GM18507 (cell line): ENCODE measurements at regions not wholly inside any gene's neighbourhood (a gene's known extent, or its start where the extent isn't known, plus 50 kb on each side); places are given as distances from the start of the nearest gene placed in this dataset.
"Not testable (repeated sequence)": the region's sequence is repeated elsewhere in the genome, so short reads cannot be mapped to it uniquely, and the experiment has no call there.

Experiments
- DNase-seq: peaks from one replicate; pipeline ENCODE4 v3.0.0; 2011; ENCODE audit warnings: low read depth; ENCODE audit not compliant: insufficient read length; ENCODE audit errors: extremely low spot score
- FAIRE-seq: peaks from 2 replicates; lab custom pipeline; 2011; peaks lifted over from hg19 to GRCh38; lab: Jason Lieb, UNC

DNA sequence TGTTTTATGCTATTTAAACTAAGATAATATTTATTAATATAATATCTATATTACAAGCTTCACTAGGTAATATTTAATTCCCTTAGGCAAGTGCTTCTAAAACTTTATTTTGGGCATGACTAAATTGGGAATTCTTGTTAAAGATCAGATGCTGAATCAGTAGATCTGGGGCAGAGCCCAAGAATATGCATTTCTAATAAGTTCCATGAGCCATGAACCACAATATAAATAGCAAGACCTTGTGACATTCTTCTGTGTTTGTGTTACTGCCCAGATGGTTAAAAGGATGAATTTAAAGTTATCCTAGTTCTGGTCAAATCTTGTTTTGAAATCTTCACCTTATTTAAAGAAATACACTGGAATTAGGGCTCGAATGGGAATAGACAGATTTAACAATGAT lies 258.4 kb upstream of the CACNA2D1 start:
- no peak for DNase-seq
- FAIRE-seq = no peak

DNA sequence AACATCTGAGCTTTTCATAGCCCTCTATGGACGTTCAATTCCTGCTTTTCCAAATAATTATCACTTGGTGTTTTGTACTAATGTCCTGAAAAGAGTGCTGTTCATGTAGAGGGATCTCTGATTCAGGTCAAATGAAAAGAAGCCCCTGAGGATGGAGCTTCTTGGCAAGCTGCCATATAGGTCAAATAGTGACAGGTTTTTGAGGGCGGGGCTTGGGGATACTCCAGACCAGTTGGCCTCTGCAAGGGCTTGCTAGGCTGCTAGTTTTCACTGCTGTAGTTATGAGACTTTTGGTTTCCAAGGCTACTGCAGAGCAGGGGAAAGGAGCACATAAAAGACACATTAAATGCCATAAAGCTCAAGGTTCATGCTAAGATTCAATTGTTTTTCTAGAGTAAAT lies 257.2 kb upstream of the CACNA2D1 start:
- FAIRE-seq = no peak
- no peak for DNase-seq

DNA sequence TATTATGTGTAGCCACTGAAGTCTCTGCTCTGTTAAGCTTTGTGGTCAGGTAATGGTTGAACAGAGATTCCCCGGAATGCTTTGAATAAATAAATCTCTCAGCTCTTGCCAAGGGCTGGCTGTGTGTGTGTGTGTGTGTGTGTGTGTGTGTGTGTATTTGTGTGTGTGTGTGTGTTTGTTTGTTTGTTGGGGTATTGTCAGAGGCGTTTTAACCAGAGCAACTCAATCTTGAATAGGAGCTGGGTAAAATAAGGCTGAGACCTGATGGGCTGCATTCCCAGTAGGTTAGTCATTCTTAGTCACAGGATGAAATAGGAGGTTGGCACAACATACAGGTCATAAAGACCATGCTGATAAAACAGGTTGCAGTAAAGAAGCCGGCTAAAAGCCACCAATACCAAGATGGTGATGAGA lies 256.2 kb upstream of the CACNA2D1 start:
- DNase-seq = no peak
- FAIRE-seq = no peak

DNA sequence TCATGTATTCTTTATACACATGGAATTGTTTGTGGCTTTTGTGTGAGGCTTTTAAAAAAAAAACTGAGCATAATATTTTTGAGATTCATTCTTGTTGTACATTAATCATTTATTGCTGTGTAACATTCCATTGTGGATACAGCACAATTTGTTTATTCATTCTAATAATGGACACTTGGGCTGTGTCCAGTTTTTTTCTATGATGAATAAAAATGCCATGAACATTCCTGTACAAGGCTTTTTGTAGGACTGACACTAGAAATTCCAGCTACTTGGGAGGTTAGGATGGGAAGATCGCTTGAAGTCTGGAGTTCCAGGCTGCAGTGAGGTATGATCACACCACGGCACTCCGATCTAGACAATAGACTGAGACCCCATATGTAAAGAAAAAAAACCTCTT lies 254.3 kb upstream of the CACNA2D1 start:
- no peak for DNase-seq
- no peak for FAIRE-seq

DNA sequence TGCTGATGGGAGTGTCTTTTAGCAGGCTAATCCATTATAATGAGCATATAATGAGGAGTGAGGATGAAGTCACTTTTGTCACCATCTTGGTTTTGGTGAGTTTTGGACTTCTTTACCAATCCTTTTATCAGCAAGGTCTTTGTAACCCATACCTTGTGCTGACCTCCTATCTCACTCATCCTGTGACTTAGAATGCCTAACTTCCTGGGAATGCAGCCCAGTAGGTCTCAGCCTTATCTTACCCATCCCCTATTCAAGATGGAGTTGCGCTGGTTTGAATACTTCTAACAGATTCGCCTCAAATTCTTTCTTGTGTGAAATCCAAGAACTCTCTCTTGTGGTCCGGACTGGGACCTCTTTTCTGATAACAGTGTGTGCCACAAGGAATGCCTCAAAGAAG lies 253.1 kb upstream of the CACNA2D1 start:
- no peak for FAIRE-seq
- DNase-seq = no peak

DNA sequence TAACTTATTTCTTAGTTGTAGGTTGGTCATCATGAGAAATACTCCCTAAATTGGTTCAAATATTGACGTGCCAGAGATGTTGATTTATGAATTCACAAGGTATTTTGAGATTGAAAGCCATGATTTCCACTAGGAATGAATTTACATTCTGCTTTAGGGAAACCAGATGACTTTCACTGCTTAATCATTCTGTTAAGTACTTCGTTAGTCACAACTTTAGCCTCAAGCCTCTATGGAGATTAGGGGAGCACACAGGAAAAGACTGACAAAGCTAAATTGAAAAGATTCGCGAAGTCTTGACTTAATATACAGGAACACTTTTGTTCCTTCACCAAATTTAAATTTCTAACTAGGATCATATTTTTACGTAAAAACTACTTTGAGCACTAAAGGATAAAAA lies 250.4 kb upstream of the CACNA2D1 start:
- DNase-seq (no peak), FAIRE-seq (no peak)

DNA sequence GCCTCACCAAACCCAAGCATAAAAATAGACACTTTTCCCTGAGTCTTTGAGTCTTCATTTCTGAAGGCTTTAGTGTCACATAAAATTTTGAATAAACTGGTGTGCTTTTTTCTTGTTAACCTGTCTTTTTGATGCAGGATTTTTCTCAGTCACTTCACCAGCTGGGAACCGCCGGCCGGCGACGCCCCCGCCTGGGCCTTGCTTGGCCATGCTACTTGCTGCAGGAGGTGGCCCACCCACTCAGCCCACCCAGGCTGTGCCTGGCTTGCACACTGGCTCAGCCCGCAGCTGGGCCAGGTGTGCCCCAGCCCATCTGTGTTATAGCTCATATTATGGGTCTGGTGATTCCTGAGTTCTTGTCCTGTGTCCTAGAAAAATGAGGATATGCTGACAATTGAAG lies 247.4 kb upstream of the CACNA2D1 start:
- DNase-seq (no peak), FAIRE-seq (no peak)

DNA sequence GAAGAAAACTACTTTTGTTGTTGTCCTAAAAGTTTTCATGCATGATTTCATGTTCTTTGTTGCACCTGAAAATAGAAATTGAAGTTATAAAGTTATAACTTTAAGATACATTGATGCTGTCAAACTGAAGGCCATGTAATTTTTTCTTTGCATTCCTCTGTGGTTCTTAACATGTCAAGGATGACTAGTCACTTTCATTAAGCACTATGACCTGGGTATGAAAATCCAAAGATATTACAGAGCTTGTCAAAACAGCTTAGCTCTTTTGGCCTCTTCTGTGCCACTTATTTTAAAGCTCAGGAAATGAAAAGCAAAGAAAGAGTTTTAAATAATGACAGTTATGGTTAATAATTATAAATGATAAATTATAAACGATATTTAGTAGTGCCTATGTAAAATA lies 241.6 kb upstream of the CACNA2D1 start:
- FAIRE-seq (no peak), DNase-seq (no peak)

DNA sequence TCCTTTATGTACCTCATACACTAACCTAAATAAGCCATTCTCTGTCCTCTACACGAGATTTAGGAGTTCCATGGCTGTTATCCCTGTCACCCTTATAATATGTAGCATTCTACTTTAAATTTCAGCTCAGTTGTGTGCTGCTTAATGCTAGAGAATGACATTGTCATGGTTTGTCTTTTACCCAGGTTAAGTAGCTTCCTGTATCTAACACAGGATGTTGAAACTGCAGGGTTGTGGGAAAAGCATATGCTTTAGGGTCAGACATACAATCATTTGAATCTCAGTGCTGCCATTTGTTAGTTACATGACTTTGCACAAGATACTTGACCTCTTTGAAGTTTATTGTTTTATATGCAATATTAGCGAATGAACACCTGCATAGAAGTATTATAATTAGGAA lies 235.1 kb upstream of the CACNA2D1 start:
- DNase-seq (no peak), FAIRE-seq (no peak)

DNA sequence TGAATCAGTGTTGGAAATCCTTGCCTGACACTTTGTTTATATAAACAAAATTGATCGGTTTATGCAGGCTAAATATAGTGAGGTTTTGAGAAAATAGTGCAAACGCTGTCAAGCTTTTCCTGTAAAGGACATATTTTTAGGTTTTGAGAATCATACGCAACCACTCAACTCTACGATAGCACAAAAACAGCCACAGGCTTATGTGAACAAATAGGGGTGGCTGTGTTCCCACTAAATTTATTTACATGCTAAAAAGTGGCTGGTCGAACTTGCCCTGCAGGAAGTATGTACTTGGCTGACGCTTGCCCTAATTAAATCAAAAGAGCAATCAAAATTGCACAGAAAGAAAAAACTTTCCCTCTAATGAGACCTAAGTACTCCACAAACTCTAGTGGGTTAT lies 234.7 kb upstream of the CACNA2D1 start:
- DNase-seq = no peak
- no peak for FAIRE-seq

DNA sequence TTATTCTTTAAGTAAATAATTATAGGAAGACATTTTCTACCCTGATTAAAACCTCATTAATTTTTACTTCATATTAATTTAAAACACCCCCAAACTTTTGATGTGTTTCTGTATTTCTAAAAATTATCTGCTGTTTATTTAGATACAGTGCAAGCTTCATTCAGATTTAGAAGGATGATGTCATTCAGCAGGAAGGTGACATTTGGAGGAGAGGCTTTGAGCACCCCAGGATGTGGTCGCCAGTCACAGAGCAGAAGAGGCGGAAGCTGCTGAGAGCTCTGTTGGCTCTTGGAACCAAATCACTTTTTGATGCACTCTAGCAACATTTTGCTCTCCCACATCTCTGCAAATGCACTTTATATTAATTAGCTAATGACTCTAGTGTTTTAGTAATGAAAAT lies 233.9 kb upstream of the CACNA2D1 start:
- DNase-seq (no peak), FAIRE-seq (no peak)

DNA sequence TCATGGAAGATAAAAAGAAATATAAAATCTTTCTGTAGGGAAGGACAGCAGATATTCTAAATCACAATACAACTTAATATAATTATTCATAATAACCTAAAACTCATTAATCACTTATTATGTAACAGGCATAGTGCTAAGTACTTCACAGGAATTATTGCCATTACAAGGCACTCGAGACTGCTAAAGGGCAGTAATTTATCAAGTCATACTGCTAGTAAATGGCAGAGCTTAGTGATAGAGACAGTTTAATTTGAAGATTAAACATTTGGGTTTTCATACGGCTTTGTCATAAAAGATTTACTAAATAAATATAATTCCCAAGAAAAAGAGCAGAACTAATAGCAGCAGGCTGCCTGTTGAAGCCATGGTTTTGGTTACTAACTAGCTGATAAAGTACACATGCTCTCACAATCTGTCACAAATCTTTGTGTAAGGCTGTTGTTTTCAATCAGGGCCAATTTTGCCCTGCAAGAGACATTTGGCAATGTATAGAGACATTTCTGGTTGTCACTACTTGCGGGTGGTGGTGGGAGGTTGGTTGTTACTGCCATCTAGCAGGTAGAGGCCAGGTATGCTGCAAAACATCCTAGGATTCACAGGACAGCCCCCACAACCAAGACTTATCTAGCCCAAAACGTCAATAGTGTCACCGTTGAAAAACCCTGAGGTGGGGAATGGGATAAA lies 233.3 kb upstream of the CACNA2D1 start:
- no peak for FAIRE-seq
- DNase-seq = no peak

DNA sequence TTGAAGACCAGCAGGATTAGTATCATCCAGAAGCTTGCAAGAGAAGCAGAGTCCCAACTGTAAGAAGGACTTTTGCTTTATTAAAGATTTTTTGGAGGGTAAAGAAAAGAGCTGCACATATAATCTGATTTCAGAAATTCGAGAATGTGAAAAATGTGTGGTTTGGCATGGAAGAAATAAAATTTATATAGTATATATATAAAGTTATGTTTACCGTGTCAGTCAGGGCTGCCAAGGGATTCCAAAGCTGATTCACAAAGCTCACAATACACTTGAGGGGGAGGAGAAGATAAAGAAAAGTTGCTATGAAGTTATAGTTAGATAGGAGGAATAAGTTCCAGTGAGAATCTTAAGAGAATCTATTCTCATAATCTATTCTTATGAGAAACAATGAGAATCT lies 231.8 kb upstream of the CACNA2D1 start:
- DNase-seq = no peak
- no peak for FAIRE-seq

DNA sequence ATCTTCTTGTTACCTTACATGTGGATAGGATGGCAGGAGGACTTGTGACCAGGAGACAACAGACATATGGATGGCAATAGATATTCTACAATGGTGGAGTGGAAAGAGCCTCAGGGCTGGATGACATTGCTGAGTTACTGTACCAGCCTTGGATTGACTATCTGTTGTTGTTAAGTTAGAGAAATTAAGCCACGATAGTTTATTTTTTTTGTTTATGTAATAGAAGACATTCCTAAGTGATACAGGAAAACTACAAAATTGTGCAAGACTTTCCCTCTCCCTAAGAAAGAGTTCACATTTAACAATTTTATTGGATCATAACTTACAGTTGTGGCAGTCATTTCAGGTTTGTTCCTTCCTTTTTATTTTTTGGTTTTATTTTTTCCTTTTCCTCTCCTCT lies 230.7 kb upstream of the CACNA2D1 start:
- DNase-seq (no peak), FAIRE-seq (no peak)

DNA sequence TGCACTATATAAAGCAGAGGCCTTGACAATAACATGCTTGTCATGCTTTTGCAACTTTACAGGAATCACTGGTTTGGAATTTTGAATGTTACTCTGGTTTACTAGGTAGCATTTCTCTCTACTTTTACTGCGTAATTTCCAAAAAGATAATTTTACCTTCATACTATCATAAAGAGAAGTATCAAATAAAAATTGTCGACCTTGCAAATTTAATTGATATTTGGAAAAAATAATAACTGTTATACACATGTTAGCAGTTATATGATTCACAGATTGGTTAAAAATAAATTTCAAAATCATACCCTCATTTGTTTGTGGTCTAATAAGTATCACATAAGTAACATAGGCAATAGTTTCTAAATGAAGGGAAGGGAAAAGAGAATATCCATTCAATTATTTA lies 228.5 kb upstream of the CACNA2D1 start:
- FAIRE-seq = no peak

DNA sequence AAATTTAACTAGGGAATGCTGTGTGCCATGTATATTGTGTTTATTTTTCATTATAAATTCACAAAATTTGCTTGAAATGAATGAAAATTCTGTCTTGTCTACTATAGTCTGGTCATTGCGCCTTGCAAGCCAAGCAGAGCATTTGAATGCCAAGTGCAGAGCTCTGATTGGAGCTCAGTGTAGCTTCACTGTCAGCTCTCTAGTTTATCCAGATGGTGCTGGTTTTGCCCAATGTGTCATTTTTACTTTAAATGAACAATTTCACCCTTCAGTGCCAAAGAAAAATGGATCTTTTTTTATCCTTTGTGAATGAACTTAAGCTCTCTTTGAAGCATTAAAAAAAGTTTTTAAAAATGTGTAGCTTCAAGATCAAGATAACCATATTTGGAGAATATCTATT lies 225.6 kb upstream of the CACNA2D1 start:
- DNase-seq (no peak), FAIRE-seq (no peak)

More for the DNA sequence above, 228.5 kb upstream of the CACNA2D1 start:
- DNase-seq = no peak

DNA sequence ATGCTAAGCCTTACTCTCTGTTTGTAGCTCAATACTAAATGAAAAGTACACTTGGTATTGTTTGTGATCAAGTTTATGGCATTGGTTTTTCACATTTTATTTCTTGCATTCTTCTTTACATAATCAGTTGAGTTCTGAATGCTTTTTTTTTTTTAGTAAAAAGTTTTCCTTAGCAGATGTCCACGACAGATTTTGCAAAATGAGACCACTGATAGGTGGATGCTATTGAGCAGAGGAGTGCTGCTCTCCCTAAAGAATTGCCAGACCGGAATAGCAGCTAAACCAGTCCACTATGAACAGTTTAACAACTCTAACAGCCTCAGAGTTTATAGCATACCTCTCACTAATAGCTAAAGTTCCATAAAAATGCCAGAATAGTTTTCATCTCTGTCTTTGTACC lies 225.1 kb upstream of the CACNA2D1 start:
- DNase-seq (no peak), FAIRE-seq (no peak)

DNA sequence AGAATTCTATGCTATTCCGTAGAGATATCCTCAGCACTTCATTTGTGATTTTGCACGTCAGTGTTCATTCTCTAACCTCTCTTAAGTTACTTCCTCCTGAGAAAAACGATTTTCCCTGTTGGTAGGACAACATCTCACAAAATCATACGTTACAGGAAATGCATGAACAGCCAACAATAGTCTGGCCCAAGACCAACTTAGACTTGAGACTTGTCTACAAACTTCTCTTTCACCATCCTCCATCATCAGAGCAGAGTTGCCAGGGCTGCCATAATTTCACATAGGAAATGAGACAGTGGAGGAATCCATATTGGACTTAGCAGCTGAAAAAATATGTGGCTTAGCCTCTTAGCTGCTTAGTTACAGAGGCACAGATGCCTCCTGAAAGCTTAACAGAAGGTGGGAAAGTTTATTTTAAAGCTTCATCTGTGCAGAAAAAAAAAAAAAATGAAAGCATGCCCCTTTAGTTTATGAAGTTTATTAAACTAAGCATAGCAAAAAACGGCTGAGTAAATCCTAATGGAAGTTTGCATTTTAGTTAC lies 222.5 kb upstream of the CACNA2D1 start:
- DNase-seq (no peak), FAIRE-seq (no peak)

DNA sequence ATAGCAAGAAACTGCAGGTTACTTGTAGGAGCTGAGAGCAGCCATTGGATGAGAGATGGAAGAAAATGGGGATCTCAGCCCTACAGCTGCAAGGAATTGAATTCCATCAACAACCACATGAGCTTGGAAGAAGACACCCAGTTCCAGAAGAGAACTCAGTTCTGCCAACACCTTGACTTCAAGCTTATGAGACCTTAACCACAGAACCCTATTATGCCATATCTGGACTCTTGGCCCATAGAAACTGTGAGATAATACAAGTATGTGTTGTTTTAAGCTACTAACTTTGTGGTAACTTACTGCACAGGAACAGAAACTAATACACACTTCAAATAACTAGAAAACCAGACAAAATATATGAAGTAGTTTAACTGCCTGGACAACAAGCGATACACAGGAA lies 212.4 kb upstream of the CACNA2D1 start:
- FAIRE-seq = no peak
- DNase-seq = no peak

DNA sequence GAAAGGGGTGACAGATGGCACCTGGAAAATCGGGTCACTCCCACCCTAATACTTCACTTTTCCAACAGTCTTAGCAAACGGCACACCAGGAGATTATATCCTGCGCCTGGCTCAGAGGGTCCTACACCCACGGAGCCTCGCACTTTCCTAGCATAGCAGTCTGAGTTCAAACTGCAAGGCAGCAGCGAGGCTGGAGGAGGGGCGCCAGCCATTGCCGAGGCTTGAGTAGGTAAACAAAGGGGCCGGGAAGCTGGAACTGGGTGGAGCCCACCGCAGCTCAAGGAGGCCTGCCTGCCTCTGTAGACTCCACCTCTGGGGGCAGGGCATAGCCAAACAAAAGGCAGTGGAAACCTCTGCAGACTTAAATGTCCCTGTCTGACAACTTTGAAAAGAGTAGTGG lies 206.5 kb upstream of the CACNA2D1 start:
- FAIRE-seq, DNase-seq: not testable (repeated sequence)

DNA sequence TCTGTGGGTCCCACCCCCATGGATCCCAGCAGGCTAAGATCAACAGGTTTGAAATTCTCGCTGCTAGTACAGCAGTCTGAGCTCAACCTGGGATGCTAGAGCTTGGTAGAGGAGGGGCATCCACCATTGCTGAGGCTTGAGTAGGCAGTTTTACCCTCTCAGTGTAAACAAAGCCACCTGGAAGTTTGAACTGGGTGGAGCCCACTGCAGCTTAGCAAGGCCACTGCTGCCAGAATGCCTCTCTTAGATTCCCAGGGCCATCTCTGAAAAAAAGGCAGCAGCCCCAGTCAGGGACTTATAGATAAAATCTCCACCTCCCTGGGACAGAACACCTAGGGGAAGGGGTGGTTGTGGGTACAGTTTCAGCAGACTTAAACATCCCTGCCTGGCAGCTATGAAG lies 190.0 kb upstream of the CACNA2D1 start:
- FAIRE-seq = no peak
- no peak for DNase-seq

DNA sequence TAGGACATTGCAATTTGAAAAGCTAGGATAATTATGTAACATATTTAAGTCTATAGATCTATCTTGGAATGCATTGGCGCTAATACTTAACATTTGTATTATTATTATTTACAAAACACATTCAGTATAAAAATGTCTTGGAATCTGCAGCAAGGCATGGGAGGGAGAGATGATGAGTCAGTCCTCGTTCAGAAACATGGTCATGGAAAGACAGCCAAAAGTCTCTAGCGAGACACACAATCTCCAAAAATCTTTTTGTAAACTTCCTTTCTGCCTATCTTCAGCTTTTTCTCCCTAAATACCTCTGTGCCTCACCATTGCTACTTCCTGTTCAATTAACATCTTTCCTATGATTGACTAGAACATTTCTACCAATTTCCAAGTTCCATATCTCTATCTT lies 188.4 kb upstream of the CACNA2D1 start:
- no peak for DNase-seq
- no peak for FAIRE-seq
